ENCODE measurements at regions not wholly inside any gene's neighbourhood (a gene's known extent, or its start where the extent isn't known, plus 50 kb on each side); places are given as distances from the start of the nearest gene placed in this dataset.
"Not testable (repeated sequence)": the region's sequence is repeated elsewhere in the genome, so short reads cannot be mapped to it uniquely, and the experiment has no call there.

DNA sequence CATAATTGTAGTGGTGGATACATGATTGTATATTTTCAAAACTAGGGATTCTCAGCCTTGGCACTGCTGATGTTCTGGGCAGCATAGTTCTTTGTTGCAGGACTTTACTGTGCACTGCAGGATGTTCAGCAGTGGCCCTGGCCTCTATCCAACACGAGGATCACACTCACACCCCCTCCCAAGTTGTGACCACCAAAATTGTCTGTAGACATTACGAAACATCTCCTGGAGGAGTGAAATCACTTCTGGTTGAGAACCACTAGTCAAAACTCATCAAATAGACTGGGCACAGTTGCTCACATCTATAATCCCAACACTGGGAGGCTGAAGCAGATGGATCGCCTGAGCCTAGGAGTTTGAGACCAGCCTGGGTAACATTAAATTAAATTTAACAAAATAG, 123.1 kb upstream of the CDYL start:
- no peak for DNase-seq

DNA sequence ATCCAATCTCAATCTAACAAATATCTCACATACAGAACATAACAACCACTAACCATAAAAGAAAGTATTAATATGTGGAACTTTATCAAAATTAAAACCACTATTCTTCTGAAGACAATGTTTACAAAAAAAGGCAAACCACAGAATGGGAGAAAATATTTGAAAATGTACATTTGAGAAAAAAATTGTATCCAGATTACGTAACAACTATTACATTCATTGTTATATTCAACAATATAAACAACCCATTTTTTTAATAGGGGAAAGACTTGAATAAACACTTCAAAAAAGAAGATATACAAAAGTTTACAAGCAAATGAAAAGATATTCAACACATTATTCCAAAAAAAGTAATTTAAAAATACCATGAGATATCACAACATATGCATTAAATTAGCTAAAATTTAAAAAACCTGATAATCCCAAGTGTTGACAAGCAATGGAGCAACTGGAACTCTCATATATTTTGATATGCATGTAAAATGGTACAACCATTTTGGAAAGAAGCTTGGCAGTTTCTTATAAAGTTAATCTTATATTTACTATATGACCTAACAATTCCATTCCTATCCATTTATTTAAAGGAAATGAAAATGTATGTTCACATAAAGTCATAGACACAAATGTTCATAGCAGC, 124.3 kb upstream of the CDYL start:
- DNase-seq = no peak

DNA sequence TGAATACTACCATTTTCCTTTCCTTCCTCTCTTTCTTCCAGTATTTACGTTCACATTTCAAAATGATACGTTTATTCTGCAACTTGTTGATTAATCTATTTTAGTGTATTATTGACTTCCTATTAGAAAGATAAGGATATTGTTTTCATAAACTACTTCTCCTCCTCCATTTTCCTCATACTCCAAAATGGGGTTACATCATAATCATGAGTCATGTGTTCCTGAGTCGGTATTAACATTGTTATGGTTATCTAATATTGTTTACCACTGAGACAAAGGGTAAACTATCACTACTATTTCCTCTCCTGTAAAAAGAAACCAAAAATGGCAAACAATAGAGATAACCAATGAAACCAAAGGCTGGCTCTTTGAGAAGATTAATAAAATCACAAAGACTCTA, 126.5 kb upstream of the CDYL start:
- no peak for DNase-seq

DNA sequence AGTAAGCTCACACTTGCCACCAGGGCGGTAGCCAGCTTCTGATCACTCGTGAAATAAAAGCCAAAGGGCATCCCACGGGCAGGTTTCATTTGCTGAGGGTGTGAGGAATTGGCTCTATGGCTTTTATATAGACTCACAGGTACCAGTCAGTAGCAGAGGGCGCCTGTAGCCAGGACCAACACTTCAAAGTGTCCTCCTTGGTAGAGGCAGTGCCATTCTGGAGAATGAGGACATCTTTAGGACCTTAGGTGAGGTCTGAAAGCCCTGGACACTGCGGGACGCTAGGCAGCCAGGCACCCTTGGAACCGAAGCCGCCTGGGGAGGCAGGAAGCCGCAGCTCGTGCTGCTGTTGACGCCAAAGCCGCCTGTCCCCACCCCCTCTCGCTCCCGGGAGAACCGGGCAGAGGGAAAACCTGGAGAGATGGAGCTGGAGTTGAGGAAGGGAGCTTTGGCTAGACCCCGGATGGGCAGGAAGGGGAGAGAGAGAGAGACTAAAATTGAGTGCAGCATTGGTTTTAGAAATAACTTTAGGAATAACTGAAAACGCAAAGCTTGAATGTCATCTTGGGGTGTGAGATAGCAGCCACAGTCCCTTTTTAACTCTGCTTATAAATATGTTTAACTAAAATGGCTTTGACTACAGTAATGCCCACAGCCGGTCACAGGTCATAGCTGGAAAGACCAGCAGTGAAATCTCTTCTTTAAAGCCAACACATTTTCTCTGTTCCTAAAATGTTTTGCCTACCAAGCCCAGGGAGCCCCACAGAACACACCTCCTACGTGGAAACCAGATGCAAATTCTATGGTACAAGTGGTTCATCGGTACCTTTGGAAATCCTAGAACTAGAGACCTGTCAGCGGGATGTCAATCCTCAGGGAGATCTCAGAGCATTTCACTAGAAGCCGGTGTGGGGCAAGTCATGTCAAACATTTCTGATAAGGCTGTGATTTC, 128.5 kb upstream of the CDYL start:
- DNase-seq = no peak

DNA sequence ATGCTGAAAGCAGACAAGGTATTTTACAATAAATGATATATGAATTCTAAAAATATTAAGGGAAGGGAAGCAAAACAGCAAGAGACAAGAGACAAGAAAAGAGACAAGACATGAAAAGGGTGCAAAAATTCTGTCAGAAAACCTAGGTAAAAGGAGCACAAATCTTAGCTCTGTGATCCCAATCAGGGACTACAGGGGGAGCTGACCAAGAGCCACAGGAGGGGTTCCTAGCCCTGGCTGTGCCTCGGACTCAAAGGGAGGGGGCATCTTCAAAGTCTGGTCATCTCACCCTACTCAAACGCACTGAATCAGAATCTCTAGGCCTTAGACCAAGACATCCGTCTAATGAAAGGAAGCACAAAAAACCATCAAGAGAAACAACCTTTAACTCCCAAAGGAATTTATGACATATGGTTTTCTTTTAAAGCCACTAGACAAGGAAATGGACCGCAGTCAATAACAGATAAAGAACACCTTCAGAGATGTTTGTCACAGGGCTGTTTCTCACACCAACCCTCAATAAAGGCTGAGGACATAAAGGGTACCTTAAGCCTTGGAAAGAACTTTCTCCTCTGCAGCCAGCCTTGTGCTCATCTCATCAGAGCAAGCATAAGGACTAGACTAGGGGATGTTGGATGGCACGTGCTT, 130.4 kb upstream of the CDYL start:
- DNase-seq = no peak

DNA sequence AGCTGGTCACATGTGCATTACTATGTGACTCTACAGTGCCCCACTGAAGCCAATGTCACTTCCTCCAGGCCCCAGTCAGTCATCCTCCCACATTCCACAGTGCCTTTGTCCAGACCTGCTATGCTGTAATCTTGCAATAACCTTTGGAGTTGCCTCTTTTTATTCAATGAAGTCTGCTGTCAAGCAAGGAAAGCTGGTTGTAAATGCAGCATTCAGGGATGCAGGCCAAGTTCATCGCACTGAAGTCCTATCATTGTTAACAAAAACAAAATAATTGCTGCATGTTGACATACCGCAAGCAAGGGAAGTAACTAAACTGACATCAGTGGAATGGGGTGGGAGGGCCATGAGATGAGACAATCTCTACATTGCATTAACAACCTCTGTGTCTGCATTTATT, 131.2 kb upstream of the CDYL start:
- DNase-seq = no peak

DNA sequence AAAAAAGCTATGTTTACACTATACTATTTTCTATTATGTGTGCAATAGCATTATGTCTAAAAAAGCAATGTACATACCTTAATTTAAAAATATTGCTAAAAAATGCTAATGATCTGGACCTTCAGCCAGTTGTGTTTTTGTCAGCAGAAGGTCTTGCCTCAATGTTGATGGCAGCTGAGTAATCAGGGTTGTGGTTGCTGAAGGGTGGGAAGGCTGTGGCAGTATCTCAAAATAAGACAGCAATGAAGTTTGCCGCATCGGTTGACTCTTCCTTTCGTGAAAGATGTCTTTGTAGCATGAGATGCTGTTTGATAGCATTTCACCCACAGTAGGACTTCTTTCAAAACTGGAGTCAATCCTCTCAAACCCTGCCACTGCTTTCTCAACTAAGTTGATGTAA, 134.7 kb upstream of the CDYL start:
- no peak for DNase-seq

DNA sequence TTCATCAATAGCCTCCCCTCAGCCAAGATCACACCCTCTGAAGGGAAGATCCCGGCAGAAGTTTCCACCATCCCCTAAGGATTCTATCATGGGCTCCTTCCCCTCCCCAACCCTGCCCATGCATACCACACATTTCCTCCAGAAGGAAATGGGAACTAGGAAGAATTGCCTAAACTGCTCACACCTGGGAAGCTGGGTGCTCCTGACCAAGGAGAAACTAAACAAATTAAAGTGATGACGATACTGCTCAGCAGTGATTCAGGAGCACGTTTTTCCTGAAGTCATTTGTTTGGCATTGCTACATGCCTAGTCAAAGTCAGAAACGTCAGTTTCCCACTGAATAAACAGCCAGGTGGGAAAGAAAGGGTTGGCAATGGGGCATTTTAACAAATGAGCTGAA, 136.1 kb upstream of the CDYL start:
- DNase-seq = no peak

DNA sequence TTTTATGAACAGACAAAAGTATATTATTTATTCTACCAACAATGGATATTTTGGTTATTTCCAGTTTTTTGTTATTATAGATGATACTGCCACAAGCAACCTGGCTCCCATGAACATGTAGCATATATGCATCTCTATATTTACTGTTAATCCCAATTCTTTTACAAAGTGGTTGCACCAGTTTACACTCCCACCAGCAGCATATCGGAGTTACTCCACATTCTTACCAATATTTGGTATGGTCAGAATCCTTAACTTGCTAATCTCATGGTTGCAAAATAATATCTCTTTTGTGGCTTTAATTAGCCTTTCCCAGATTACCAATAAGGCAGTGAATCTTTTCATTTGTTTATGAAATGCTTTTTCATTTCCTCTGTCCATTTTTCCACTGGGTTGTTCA, 137.6 kb upstream of the CDYL start:
- DNase-seq = no peak

DNA sequence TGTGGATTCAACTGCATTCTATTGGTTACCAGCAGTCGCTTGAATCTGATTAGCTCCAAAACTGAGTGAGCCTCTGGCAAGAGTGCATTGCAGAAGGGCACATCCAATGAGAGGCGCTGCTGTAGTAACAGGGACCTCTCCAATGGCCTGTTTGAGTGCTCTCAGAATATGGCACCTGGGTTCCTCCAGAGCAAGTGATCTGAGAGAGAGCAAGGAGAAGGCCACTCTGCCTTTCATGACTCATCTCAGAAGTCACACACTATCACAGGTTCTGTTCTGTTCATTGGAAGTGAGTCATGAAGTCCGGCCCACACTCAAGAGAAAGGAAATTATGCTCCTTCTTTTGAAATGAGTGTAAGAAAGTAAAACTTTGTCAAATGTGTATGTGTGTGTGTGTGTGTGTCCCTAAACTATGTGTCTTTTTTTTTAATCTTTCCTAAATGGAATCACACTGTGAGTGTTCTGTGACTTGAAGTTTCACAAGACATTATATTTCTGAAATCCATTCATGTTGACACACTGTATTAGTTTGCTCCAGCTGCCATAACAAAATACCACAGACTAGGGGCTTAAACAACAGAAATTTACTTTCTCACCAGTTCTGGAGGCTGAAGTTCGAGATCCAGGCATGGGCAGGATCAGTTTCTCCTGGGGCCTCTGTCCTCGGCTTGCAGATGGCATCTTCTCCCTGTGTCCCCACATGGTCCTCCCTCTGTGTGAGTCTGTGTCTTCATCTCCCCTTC, 138.3 kb upstream of the CDYL start:
- DNase-seq = no peak

DNA sequence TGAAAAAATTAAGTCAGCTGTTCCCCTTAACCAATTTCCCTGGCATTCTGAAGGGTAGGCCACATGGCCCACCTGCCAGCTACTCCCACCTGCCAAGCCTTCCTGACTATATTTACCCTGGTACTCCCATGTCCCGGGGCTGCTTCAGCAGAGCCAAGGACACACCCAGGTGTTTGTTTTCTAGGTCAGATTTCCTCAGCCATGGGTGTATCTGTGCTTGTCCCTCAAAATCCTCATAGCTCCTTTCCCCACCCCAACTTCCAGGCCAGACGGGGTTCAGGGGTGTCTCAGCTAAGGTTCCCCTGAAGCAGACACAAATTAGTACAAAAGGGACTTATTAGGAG, 139.4 kb upstream of the CDYL start:
- no peak for DNase-seq

DNA sequence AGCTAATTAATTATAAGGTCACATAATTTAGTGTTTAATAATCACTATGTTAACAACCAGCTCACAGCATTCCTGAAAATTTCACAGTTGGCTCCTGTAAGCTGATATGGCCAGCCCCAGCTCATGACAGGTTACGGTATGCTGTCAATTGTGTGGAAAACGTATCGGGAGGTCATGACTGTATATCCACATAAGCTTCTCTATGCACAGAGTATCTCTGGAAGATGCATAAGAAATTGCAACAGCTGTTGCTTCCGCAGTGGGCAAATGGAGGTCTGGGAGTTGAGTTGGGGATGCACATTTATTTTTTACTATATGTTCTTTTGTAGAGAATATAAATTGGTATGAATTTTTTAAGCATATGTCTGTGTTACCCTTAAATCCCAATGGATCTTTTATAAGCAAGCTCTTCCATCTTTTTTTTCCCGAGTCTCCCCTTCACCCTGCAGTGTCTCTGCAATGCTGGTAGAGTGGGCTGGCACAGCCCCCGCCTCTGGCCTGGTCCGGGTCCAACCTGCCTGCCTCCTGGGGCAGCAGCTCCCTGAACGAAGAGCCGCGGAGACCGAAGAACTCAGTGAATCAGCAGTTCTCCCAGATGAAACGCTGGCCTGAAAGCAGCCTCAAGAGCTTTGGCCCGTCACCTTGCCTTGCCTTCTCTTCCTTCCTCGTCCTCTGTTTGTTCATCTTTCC, 139.9 kb upstream of the CDYL start:
- DNase-seq = no peak

DNA sequence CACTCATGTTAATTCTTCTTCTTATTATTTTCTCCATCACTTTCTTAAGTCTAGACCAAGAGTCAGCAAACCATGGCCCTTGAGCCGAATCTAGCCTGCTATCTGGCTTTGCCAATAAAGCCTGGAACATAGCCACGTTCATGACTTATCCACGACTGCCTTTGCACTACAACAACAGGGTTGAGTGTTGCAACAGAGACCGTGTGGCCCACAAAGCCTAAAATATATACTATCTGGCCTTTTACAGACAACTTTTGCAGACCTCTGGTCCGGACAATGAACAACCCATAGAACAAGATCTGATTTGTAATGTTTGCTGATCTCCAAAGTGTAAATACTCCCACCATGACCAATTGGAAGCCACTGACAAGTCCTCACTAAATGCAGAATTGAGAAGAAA, 140.5 kb upstream of the CDYL start:
- no peak for DNase-seq

DNA sequence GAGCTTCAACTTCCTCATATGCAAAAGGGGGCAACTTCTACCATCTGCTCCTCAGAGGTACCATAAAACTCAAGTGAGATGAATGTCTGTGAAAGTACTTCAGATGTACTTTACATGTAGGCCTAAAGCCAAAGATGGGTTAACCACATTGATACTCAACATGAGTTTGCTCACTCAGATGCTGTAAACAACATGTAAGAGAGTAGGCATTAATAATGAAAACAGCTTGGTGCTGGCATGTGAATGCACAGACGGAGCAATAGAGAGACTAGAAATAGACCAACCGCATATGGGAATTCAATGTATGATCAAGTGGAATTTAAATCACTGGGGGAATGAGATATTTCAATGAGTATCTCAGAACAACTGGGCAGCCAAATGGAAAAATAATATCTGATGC, 143.8 kb upstream of the CDYL start:
- no peak for DNase-seq

DNA sequence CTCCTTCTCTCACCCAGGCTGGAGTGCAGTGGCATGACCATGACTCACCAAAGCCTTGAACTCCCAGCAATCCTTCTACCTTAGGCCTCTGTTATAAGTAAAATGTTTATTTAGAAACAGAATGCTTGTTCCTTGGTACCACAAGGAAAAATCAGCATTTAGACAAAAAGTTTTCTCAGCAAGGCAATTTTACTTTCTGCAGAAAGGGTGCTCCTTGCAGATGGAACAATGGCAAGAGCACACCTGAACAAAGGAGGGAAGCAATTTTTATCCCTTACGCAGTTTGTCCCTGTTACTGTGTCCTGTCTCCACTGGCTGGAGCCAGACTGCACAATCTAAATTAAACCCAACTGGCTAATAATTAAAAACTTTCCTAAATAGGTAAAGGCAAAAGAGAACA, 146.4 kb upstream of the CDYL start:
- not testable (repeated sequence) for DNase-seq

DNA sequence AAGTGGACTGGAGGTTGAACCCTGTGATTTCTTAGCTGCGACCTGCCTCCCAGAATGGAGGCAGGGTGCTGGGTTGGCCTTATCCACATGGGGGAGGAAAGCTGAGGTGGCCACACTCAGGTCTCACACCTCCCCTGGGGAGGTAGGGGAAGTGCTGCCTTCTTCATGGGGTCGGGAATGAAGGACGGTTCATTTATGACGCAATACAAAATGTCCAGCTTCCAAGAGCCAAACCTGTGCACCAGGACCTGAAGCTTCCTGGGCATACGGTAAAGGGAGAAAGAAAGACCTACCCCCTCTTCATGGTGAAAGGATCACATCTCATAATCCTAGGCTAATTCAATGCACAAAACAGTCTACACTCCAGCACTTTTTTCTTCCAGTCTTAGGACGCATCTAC, 150.6 kb upstream of the CDYL start:
- no peak for DNase-seq

DNA sequence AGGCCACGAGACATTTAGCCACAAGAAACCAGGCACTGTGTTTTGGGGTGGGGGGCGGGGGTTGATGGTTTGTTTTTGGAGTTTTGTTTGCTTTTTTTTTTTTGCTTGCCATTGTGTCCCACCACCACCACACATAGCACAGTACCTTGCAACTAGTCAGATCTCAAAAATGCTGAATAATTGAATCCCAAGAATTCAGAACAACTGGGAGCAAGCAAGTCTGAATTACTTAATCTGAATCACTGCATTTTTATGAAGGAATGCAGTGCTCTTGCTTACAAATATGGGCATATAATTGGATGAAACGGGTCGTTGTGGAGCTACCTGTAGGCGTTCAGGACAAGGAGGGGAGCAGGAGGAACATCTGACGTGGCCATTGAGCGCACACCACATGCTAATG, 151.5 kb upstream of the CDYL start:
- DNase-seq = no peak

DNA sequence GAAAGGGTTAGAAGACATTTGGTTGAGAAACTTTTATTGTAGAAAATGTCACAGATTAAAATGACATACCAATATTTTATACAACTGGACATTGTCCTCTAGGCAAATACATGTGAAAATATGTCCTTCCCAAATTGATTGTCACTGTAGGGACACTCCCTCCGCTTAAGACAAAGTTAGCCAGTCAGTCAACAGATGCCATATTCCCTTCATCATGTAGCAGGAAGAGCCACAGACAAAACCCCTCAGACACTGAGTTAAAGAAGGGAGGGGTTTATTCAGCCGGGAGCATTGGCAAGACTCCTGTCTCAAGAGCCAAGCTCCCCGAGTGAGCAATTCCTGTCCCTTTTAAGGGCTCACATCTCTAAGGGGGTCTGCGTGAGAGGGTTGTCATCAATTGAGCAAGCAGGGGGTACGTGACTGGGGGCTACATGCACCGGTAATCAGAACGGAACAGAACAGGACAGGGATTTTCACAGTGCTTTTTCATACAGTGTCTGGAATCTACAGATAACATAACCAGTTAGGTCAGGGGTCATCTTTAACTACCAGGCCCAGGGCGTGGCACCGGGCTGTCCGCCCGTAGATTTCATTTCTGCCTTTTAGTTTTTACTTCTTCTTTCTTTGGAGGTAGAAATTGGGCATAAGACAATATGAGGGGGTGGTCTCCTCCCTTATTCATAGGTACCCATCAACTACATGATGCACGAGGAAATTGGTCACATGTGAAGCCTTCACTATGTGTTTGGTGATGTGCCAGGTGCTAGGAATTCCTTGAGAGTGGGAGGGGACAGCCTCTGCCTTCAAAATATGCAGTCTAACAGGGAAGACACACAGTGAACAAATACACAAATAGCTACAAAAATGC, 155.7 kb upstream of the CDYL start:
- no peak for DNase-seq

DNA sequence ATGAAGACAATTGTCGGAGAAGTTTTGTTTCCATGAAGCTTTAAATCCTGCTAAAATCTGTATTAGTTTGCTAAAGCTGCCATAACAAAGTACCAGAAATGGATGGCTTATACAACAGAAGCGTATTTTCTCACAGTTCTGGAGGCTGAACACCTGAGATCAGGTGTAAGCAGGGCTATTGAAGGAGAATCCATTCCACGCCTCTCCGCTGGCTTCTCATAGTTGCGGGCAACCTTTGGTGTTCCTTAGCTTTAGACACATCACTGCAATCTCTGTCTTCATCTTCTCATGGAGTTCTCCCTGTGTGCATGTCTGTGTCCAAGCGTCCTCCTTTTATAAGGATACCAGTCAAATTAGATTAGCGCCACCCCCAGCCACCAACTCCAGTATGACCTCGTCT, 159.9 kb upstream of the CDYL start:
- no peak for DNase-seq

DNA sequence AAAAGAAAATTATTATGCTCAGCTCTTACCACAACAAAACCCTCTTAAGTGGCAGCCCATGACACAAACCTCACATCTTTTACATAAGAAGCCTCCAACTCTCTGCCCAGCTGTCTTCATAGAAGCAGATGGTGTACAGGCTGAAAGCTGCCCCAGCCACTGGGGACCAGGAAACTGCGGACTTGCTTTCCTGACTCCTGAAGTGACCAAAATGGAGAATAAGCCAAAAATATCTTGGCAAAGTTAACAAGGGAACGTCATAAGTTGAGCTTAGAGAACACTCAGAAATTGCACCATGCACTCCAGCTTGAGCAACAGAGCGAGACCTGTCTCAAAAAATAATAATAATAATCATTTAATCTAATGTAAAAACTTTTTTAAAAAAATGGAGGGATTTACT, 160.3 kb upstream of the CDYL start:
- no peak for DNase-seq

DNA sequence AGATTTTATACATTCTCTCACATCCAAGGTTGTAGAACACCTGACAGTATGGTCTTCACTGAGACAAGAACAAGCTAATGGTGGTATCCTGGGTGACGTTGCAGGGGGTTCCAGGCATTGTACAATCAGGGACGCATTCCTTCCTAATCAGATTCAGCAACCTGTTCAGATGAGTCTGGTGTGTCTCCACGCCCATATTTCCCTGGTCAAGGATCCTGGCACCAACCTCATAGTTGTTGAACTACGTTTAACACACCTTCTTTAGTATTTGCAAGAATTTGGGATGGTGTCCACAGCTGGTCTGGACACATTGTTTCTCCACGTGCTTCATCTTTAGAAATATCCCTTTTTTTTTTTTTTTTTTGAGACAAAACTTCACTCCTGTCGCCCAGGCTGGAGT, 161.0 kb upstream of the CDYL start:
- DNase-seq = no peak

DNA sequence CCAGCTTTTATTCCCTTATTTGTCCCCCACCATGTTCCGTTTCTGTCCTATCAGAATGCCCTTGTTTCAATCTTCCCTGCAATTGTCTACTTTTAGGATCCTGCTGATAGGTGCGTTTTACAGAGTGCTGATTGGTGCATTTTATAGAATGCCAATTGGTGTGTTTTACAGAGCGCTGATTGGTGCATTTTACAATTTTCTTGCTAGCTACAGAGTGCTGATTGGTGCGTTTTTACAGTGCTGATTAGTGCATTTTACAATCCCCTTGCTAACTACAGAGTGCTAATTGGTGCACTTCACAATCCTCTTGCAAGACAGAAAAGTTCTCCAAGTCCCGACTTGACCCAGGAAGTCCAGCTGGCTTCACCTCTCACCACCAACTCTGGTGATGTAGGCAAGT, 161.6 kb upstream of the CDYL start:
- no peak for DNase-seq
